CD14-positive monocyte (primary cell): ENCODE measurements at regions not wholly inside any gene's neighbourhood (a gene's known extent, or its start where the extent isn't known, plus 50 kb on each side); places are given as distances from the start of the nearest gene placed in this dataset.

Experiments
- DNase-seq, 3 donors: peaks; one replicate each; pipeline ENCODE4 v3.0.0-alpha.2; 2011 to 2022
- H2AFZ ChIP-seq: 2 replicates; pipeline ENCODE4 v1.6.0; 2012; ENCODE audit warnings: mild to moderate bottlenecking, low read depth, low read length, inconsistent platforms; ENCODE audit not compliant: insufficient read depth, poor library complexity, severe bottlenecking
- H3K27ac ChIP-seq, 2 donors: 1 replicate in 1 of 2; 2 replicates in 1 of 2; pipeline ENCODE4 v1.5.1; 2012 to 2013; ENCODE audit warnings: low read length in 2 of 2, control low read depth in 1 of 2, inconsistent platforms in 1 of 2, low read depth in 1 of 2, mild to moderate bottlenecking in 1 of 2
- H3K27me3 ChIP-seq, 2 donors: one replicate each; pipeline versions ENCODE4 v1.6.0 to v1.6.1; 2011 to 2013; ENCODE audit warnings: low read length in 2 of 2; ENCODE audit not compliant: control insufficient read depth in 2 of 2, insufficient read depth in 2 of 2
- H3K36me3 ChIP-seq, 2 donors: replicated peaks in 1 of 2; 1 replicate in 1 of 2; 2 replicates in 1 of 2; pipeline versions ENCODE4 v1.5.1 to v1.6.1; 2012 to 2013; ENCODE audit warnings: low read length in 2 of 2, control low read depth in 1 of 2, inconsistent platforms in 1 of 2, mild to moderate bottlenecking in 1 of 2; ENCODE audit not compliant: insufficient read depth in 2 of 2, control insufficient read depth in 1 of 2
- H3K4me1 ChIP-seq, 2 donors: 1 replicate in 1 of 2; 2 replicates in 1 of 2; pipeline versions ENCODE4 v1.5.1 to v1.6.1; 2012 to 2013; ENCODE audit warnings: low read length in 2 of 2, control low read depth in 1 of 2, inconsistent platforms in 1 of 2, mild to moderate bottlenecking in 1 of 2, moderate library complexity in 1 of 2; ENCODE audit not compliant: insufficient read depth in 2 of 2, control insufficient read depth in 1 of 2
- H3K4me2 ChIP-seq: replicated peaks from 2 replicates; pipeline ENCODE3; 2012; ENCODE audit warnings: low read length, moderate library complexity, mild to moderate bottlenecking; ENCODE audit not compliant: poor library complexity, severe bottlenecking; ENCODE audit errors: extremely low read depth
- H3K4me3 ChIP-seq, 3 experiments: fragments of 200-600 bp in 1 of 3; sonication (generic) in 1 of 3; replicated peaks in 1 of 3; 1 replicate in 2 of 3; 2 replicates in 1 of 3; pipeline ENCODE4 v1.5.1; 2011 to 2013; ENCODE audit warnings: low read length in 3 of 3, mild to moderate bottlenecking in 3 of 3, control low read depth in 2 of 3, low read depth in 2 of 3, inconsistent platforms in 1 of 3, moderate library complexity in 1 of 3
- H3K79me2 ChIP-seq: 2 replicates; pipeline ENCODE4 v1.6.0; 2012; ENCODE audit warnings: mild to moderate bottlenecking, control low read depth, inconsistent platforms, low read length, moderate library complexity; ENCODE audit not compliant: insufficient read depth
- H3K9ac ChIP-seq: 2 replicates; pipeline ENCODE4 v1.6.0; 2017; ENCODE audit warnings: low read length, mild to moderate bottlenecking; ENCODE audit not compliant: insufficient read depth, poor library complexity, severe bottlenecking
- H3K9me3 ChIP-seq, 2 donors: replicated peaks in 1 of 2; 1 replicate in 1 of 2; 2 replicates in 1 of 2; pipeline versions ENCODE4 v1.5.1 to v1.6.1; 2012 to 2013; ENCODE audit warnings: low read length in 2 of 2, control low read depth in 1 of 2; ENCODE audit not compliant: control insufficient read depth in 1 of 2, insufficient read depth in 1 of 2
- H4K20me1 ChIP-seq: 2 replicates; pipeline ENCODE4 v1.6.0; 2012; ENCODE audit warnings: mild to moderate bottlenecking, low read length, control low read depth, moderate library complexity; ENCODE audit not compliant: insufficient read depth
- H3K27ac Mint-ChIP-seq, 7 donors: one replicate each; pipeline ENCODE4 v1.8.0; 2020; ENCODE audit warnings: mild to moderate bottlenecking in 7 of 7, mixed read lengths in 7 of 7, moderate library complexity in 6 of 7, inconsistent platforms in 2 of 7
- H3K27me3 Mint-ChIP-seq, 3 donors: one replicate each; pipeline ENCODE4 v1.8.0; 2021 to 2022; ENCODE audit warnings: low read depth in 3 of 3, mild to moderate bottlenecking in 3 of 3, mixed read lengths in 3 of 3, moderate library complexity in 3 of 3, inconsistent platforms in 1 of 3
- H3K36me3 Mint-ChIP-seq, 2 donors: one replicate each; pipeline ENCODE4 v1.8.0; 2020; ENCODE audit warnings: mixed read lengths in 2 of 2, inconsistent platforms in 1 of 2, mild to moderate bottlenecking in 1 of 2
- H3K4me1 Mint-ChIP-seq: one replicate; pipeline ENCODE4 v1.8.0; 2020; ENCODE audit warnings: mild to moderate bottlenecking, mixed read lengths
- H3K4me3 Mint-ChIP-seq, 2 donors: one replicate each; pipeline ENCODE4 v1.8.0; 2020; ENCODE audit warnings: mild to moderate bottlenecking in 2 of 2, mixed read lengths in 2 of 2, moderate library complexity in 1 of 2
- H3K9me3 Mint-ChIP-seq, 7 donors: one replicate each; pipeline ENCODE4 v1.8.0; 2020 to 2022; ENCODE audit warnings: mixed read lengths in 7 of 7, mild to moderate bottlenecking in 6 of 7, moderate library complexity in 6 of 7, inconsistent platforms in 2 of 7
- WGBS: methylation state at CpG from one replicate; pipeline ENCODE4 v1.1.5; 2013; ENCODE audit warnings: missing lambda C conversion rate; ENCODE audit not compliant: insufficient coverage; 5-methylcytosine and 5-hydroxymethylcytosine counted together
- intact Hi-C, 2 donors: fragments of 100-400 bp; cut with micrococcal nuclease; formaldehyde crosslinking; loops; one replicate each; pipeline versions ENCODE4 v1.15.0 to v1.15.1; 2023
- TF ChIP-seq, protein P1 (sequence below): fragments of 200-600 bp; IDR thresholded peaks from one replicate; pipeline ENCODE4 v1.8.0; 2022; ENCODE audit warnings: antibody characterized with exemption, mild to moderate bottlenecking

DNA sequence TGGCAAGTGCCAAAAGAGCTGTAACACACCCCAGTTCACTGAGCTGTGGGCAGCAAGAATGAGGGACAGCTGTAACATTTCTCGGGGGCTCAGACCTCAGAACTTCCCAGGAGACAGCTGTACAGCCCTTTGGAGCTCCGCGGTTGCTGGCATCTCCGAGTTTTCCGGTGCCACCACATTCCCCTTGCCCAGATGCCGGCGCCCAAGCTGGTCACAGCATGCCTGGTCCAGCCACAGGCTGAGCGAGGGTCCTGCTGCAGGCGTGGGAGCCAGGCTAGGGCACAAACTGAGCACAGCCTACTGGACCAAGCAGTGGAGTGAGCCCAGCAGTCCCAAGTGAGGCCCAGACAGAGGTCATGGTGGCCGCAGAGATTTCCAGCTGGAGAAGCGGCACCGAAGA is 797.7 kb upstream of the EDIL3 start:
- peaks cover 8 to 10% of the 10 kb centered on the region in 2 donors for H3K9me3 ChIP-seq
- no peak overlapping the region for H3K4me3 ChIP-seq
- TF ChIP-seq, protein P1, sequence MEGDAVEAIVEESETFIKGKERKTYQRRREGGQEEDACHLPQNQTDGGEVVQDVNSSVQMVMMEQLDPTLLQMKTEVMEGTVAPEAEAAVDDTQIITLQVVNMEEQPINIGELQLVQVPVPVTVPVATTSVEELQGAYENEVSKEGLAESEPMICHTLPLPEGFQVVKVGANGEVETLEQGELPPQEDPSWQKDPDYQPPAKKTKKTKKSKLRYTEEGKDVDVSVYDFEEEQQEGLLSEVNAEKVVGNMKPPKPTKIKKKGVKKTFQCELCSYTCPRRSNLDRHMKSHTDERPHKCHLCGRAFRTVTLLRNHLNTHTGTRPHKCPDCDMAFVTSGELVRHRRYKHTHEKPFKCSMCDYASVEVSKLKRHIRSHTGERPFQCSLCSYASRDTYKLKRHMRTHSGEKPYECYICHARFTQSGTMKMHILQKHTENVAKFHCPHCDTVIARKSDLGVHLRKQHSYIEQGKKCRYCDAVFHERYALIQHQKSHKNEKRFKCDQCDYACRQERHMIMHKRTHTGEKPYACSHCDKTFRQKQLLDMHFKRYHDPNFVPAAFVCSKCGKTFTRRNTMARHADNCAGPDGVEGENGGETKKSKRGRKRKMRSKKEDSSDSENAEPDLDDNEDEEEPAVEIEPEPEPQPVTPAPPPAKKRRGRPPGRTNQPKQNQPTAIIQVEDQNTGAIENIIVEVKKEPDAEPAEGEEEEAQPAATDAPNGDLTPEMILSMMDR = no peak
- no peaks in the 10 kb centered on the region for H3K4me1 Mint-ChIP-seq
- no peaks in the 10 kb centered on the region for H3K36me3 Mint-ChIP-seq
- no peaks in the 10 kb centered on the region for H3K79me2 ChIP-seq
- H3K27ac ChIP-seq = no peak overlapping the region
- intact Hi-C loops = no loop called here
- WGBS = 96% methylated on average over 9 of the region's 12 CpGs
- H3K27me3 Mint-ChIP-seq = no peaks in the 10 kb centered on the region
- H3K36me3 ChIP-seq = no peaks in the 10 kb centered on the region
- H3K27ac Mint-ChIP-seq = no peak overlapping the region
- peaks cover 0 to 6% (median 2%) of the 10 kb centered on the region in 7 donors for H3K9me3 Mint-ChIP-seq
- no peaks in the 10 kb centered on the region for H4K20me1 ChIP-seq
- no peak overlapping the region for H3K4me3 Mint-ChIP-seq
- H3K9ac ChIP-seq = no peak overlapping the region
- no peaks in the 10 kb centered on the region for H3K4me1 ChIP-seq
- H3K4me2 ChIP-seq = no peak overlapping the region
- DNase-seq = no peak
- H2AFZ ChIP-seq = no peak overlapping the region
- no peaks in the 10 kb centered on the region for H3K27me3 ChIP-seq

DNA sequence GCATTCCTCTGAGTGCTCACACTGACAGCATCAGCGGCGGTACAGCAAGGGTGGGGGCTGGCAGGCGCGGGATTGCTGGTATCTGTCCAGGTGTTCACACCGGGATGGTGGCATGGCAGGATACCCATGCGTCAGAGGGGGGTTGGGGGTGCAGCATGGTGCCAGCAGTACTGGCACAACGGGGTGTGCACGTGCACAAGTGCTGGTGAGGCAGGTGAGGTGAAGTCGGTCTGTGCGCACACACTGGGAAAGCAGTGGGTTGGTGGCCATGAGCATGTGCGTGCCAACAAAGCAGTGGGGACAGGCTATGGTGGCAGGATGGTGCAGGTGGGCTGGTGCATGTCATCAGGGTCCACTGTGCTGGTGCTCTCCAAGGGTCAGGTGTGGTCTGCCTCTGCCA is 819.6 kb upstream of the EDIL3 start:
- H3K9ac ChIP-seq = no peak overlapping the region
- TF ChIP-seq, protein P1 = no peak
- WGBS = 93% methylated on average over 10 of the region's 11 CpGs
- intact Hi-C loops = no loop called here
- no peaks in the 10 kb centered on the region for H3K4me1 ChIP-seq
- no peaks in the 10 kb centered on the region for H4K20me1 ChIP-seq
- H3K36me3 ChIP-seq = no peaks in the 10 kb centered on the region
- Mint-ChIP-seq H3K27me3 (no peaks in the 10 kb centered on the region), H3K4me1 (no peaks in the 10 kb centered on the region), H3K9me3 (peaks cover 4 to 17% (median 12%) of the 10 kb centered on the region in 7 donors), H3K27ac (no peak overlapping the region), H3K4me3 (no peak overlapping the region), H3K36me3 (no peaks in the 10 kb centered on the region)
- H3K27me3 ChIP-seq = no peaks in the 10 kb centered on the region
- H3K9me3 ChIP-seq = peaks cover 14 to 18% of the 10 kb centered on the region in 2 donors
- H3K79me2 ChIP-seq = no peaks in the 10 kb centered on the region
- H3K4me2 ChIP-seq = no peak overlapping the region
- no peak overlapping the region for H3K27ac ChIP-seq
- no peak overlapping the region for H3K4me3 ChIP-seq
- H2AFZ ChIP-seq = no peak overlapping the region
- no peak for DNase-seq
